ENCODE measurements at regions not wholly inside any gene's neighbourhood (a gene's known extent, or its start where the extent isn't known, plus 50 kb on each side); places are given as distances from the start of the nearest gene placed in this dataset.
A peak's percentile ranks its signal among the peaks of the same experiment; 100 is the strongest.

- no peak for DNase-seq (ENCODE audit: low spot score)
These were observed 717.2 kb upstream of the UBE2E2 start for GRCh38 chr3:22485954-22486353.

GRCh38 chr3:22490747-22491146 lies 712.4 kb upstream of the UBE2E2 start:
- no peak for DNase-seq (ENCODE audit: low spot score)

GRCh38 chr3:22491344-22491743 lies 711.8 kb upstream of the UBE2E2 start:
- no peak for DNase-seq (ENCODE audit: low spot score)

- no peak for DNase-seq (ENCODE audit: low spot score)
These were observed 710.8 kb upstream of the UBE2E2 start for GRCh38 chr3:22492342-22492741.

GRCh38 chr3:22495241-22495640 lies 707.9 kb upstream of the UBE2E2 start:
- no peak for DNase-seq (ENCODE audit: low spot score)

- DNase-seq (ENCODE audit: low spot score): no peak
These were observed 707.3 kb upstream of the UBE2E2 start for GRCh38 chr3:22495791-22496190.

- no peak for DNase-seq (ENCODE audit: low spot score)
These were observed 706.5 kb upstream of the UBE2E2 start for GRCh38 chr3:22496641-22497040.

GRCh38 chr3:22506871-22507270 lies 696.3 kb upstream of the UBE2E2 start:
- DNase-seq (ENCODE audit: low spot score): no peak

- no peak for DNase-seq (ENCODE audit: low spot score)
These were observed 695.4 kb upstream of the UBE2E2 start for GRCh38 chr3:22507709-22508108.

- no peak for DNase-seq (ENCODE audit: low spot score)
These were observed 679.2 kb upstream of the UBE2E2 start for GRCh38 chr3:22523925-22524324.

GRCh38 chr3:22526266-22526837 lies 676.8 kb upstream of the UBE2E2 start:
- no peak for DNase-seq (ENCODE audit: low spot score)

- no peak for DNase-seq (ENCODE audit: low spot score)
These were observed 666.6 kb upstream of the UBE2E2 start for GRCh38 chr3:22536541-22536940.

GRCh38 chr3:22537560-22537959 lies 665.6 kb upstream of the UBE2E2 start:
- no peak for DNase-seq (ENCODE audit: low spot score)

GRCh38 chr3:22542311-22542710 lies 660.8 kb upstream of the UBE2E2 start:
- DNase-seq (ENCODE audit: low spot score): peak; percentile 41

GRCh38 chr3:22555753-22556435 lies 647.2 kb upstream of the UBE2E2 start:
- no peak for DNase-seq (ENCODE audit: low spot score)

GRCh38 chr3:22565393-22565792 lies 637.7 kb upstream of the UBE2E2 start:
- DNase-seq (ENCODE audit: low spot score): peak; percentile 9

GRCh38 chr3:22568285-22568684 lies 634.8 kb upstream of the UBE2E2 start:
- no peak for DNase-seq (ENCODE audit: low spot score)

GRCh38 chr3:22569570-22569969 lies 633.6 kb upstream of the UBE2E2 start:
- DNase-seq (ENCODE audit: low spot score): no peak

- DNase-seq (ENCODE audit: low spot score): no peak
These were observed 622.1 kb upstream of the UBE2E2 start for GRCh38 chr3:22581007-22581406.

GRCh38 chr3:22582266-22582665 lies 620.9 kb upstream of the UBE2E2 start:
- no peak for DNase-seq (ENCODE audit: low spot score)

GRCh38 chr3:22585504-22585903 lies 617.6 kb upstream of the UBE2E2 start:
- peak; percentile 77 for DNase-seq (ENCODE audit: low spot score)

GRCh38 chr3:22585911-22586310 lies 617.2 kb upstream of the UBE2E2 start:
- DNase-seq (ENCODE audit: low spot score): no peak

GRCh38 chr3:22587446-22587845 lies 615.7 kb upstream of the UBE2E2 start:
- no peak for DNase-seq (ENCODE audit: low spot score)

- no peak for DNase-seq (ENCODE audit: low spot score)
These were observed 609.5 kb upstream of the UBE2E2 start for GRCh38 chr3:22593638-22594037.

All from kidney tubule cell (primary cell).